K562 (cell line): ENCODE measurements at regions not wholly inside any gene's neighbourhood (a gene's known extent, or its start where the extent isn't known, plus 50 kb on each side); places are given as distances from the start of the nearest gene placed in this dataset.

Experiments
- ATF1 ChIP-seq, 2 experiments: fragments of 450-650 bp in 1 of 2; IDR thresholded peaks; 2 replicates each; pipeline ENCODE4 v1.6.1; 2016; ENCODE audit warnings: missing compliant biosample characterization in 1 of 2, missing genetic modification characterization in 1 of 2
- ATF3 ChIP-seq, 2 experiments: fragments of 450-650 bp in 1 of 2; sonication (generic) in 1 of 2; formaldehyde crosslinking in 1 of 2; IDR thresholded peaks in 1 of 2; conservative IDR thresholded peaks in 1 of 2; 2 replicates each; pipeline versions ENCODE4 v1.6.1 to v1.8.1; 2016 to 2023; ENCODE audit warnings: mild to moderate bottlenecking in 2 of 2, moderate library complexity in 2 of 2, inconsistent platforms in 1 of 2, missing genetic modification reagents in 1 of 2
- HEY1 ChIP-seq: fragments of 250-450 bp; sonication (Bioruptor Pico); IDR thresholded peaks from 2 replicates; pipeline ENCODE4 v1.5.0; 2020; ENCODE audit warnings: mild to moderate bottlenecking, moderate library complexity, borderline replicate concordance
- RREB1 ChIP-seq: fragments of 250-450 bp; sonication (Bioruptor Pico); IDR thresholded peaks from 2 replicates; pipeline ENCODE4 v1.4.0; 2020
- SMARCB1 ChIP-seq: IDR thresholded peaks from 2 replicates; pipeline ENCODE4 v1.6.1; 2011; ENCODE audit warnings: improper control_type of control experiment, low read depth; ENCODE audit not compliant: insufficient read length

- no peak for TF ChIP-seq RREB1 (CRISPR knock-in tag)
- TF ChIP-seq ATF3 (IDR thresholded peaks at IDR 0.05), result no peak
- no peak for TF ChIP-seq ATF3 (CRISPR knock-in tag; conservative IDR thresholded peaks at IDR 0.05)
- no peak for TF ChIP-seq SMARCB1
- TF ChIP-seq ATF1 (CRISPR knock-in tag; IDR thresholded peaks at IDR 0.05), result no peak
- no peak for TF ChIP-seq ATF1 (tag; IDR thresholded peaks at IDR 0.05)
- no peak for TF ChIP-seq HEY1
Measured at GRCh38 chr17:12201294-12201880, 180.7 kb downstream of the MAP2K4 start (continued).
